Fibroblast of lung (primary cell): ENCODE measurements at regions not wholly inside any gene's neighbourhood (a gene's known extent, or its start where the extent isn't known, plus 50 kb on each side); places are given as distances from the start of the nearest gene placed in this dataset.

Experiments used
- CTCF ChIP-seq, 2 donors: IDR thresholded peaks in 1 of 2; conservative IDR thresholded peaks in 1 of 2; 1 replicate in 1 of 2; 2 replicates in 1 of 2; pipeline ENCODE4 v1.5.1; 2011 to 2012; ENCODE audit warnings: low read length in 2 of 2, control low read depth in 1 of 2, inconsistent platforms in 1 of 2, low read depth in 1 of 2, mild to moderate bottlenecking in 1 of 2
- EZH2 ChIP-seq: IDR thresholded peaks from 2 replicates; pipeline ENCODE4 v1.5.1; 2012; ENCODE audit warnings: low read length, control low read depth, mild to moderate bottlenecking; ENCODE audit errors: missing control alignments

DNA sequence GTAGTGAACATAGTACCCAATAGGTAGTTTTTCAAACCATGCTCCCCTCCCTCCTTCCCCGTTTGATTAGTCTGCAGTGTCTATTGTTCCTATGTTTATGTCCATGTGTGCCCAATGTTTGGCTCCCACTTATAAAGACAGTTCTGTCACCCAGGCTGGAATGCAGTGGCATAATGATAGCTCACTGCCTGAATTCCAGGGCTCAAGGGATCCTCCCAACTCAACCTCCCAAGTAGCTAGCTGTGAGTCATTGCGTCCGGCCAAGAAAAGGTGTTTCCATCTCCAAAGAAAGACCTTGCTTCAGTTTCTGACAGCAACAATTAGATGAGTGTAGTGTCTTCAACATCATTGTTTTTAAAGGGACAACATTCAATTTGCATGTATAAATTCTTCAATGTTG, 131.1 kb upstream of the CEP162 start:
- TF ChIP-seq EZH2 (no peak), CTCF (conservative IDR thresholded peaks at IDR 0.05 in 1 of 2, IDR thresholded peaks at IDR 0.05 in 1 of 2; ENCODE audit: low read depth in 1 of 2, low read length in 2 of 2) (no peak)
